ENCODE measurements at regions not wholly inside any gene's neighbourhood (a gene's known extent, or its start where the extent isn't known, plus 50 kb on each side); places are given as distances from the start of the nearest gene placed in this dataset.
A peak's percentile ranks its signal among the peaks of the same experiment; 100 is the strongest.

- in situ Hi-C loops (cut with HindIII; ENCODE audit: extremely low pct_ligation_motif_present, low pct_unique_long_range_greater_than_20kb) = no loop called here
- WGBS (ENCODE audit: low lambda C conversion rate) = 64% methylated on average over 10 of the region's 10 CpGs
- POLR2A ChIA-PET = no interaction called here
Observed at GRCh38 chr16:73154063-73154870, 106.3 kb upstream of the ZFHX3 start.

GRCh38 chr16:73152386-73153125, 104.6 kb upstream of the ZFHX3 start:
- ChIA-PET CTCF (ENCODE audit: low intra/inter-chr PET ratio, low total read pairs) (no interaction called here), POLR2A (no interaction called here)
- intact Hi-C loops (cut with micrococcal nuclease; ENCODE audit: unreplicated experiment) = no loop called here
- H3K4me2 ChIP-seq (ENCODE audit: low read depth, low read length) = peak overlapping the region; percentile 16; the same call in 1 of the 2 replicates
- H3K79me2 ChIP-seq (ENCODE audit: insufficient read depth, low read length) = no peaks in the 10 kb centered on the region
- H2AFZ ChIP-seq (ENCODE audit: low read length) = no peak overlapping the region
- no peaks in the 10 kb centered on the region for H3K36me3 ChIP-seq (replicated peaks in 1 of 2; ENCODE audit: control insufficient read depth in 1 of 2, insufficient read depth in 2 of 2, low read length in 2 of 2)
- FAIRE-seq = no peak
- H3K4me3 ChIP-seq (replicated peaks in 1 of 3; ENCODE audit: insufficient read depth in 1 of 3, low read depth in 2 of 3, low read length in 3 of 3) = no peak overlapping the region
- H3K4me1 ChIP-seq (ENCODE audit: insufficient read depth, low read length) = peaks cover 23% of the 10 kb centered on the region
- peak; percentile 81 for TF ChIP-seq ZNF281 (CRISPR knock-in tag; IDR thresholded peaks at IDR 0.05; ENCODE audit: borderline replicate concordance)
- peak; percentile 57; the same call in 1 of the 2 replicates for TF ChIP-seq TFAP4 (IDR thresholded peaks at IDR 0.05; ENCODE audit: borderline replicate concordance, low read depth)
- TF ChIP-seq ZNF563 (CRISPR knock-in tag; IDR thresholded peaks at IDR 0.05) = no peak
- peak; percentile 75 for TF ChIP-seq CHD2 (IDR thresholded peaks at IDR 0.05; ENCODE audit: low read depth, low read length)
- no peak for TF ChIP-seq POLR2AphosphoS2 (IDR thresholded peaks at IDR 0.05; ENCODE audit: low read depth, low read length)
- in situ Hi-C loops (cut with HindIII; ENCODE audit: extremely low pct_ligation_motif_present, low pct_unique_long_range_greater_than_20kb) = no loop called here
- H3K9me3 ChIP-seq (ENCODE audit: low read length) = no peaks in the 10 kb centered on the region
- peak; percentile 48 for DNase-seq (ENCODE audit: low spot score)
- BruUV-seq (replicated peaks) = no TSS peak
- no peak overlapping the region for H3K27ac ChIP-seq (ENCODE audit: extremely low read length, insufficient read depth, low read length)
- peak; percentile 66 for ATAC-seq
- peaks cover 3% of the 10 kb centered on the region in 2 experiments; a peak in 2 of 5 replicates for H3K27me3 ChIP-seq (ENCODE audit: control insufficient read depth in 1 of 2, insufficient read depth in 2 of 2, low read length in 2 of 2)
- 3% methylated on average over 7 of the region's 7 CpGs for WGBS (ENCODE audit: low lambda C conversion rate)
- no peak overlapping the region for H3K9ac ChIP-seq (ENCODE audit: insufficient read depth, low read depth, low read length)
- H4K20me1 ChIP-seq (ENCODE audit: insufficient read depth, low read length) = no peaks in the 10 kb centered on the region

More at GRCh38 chr16:73154063-73154870, 106.3 kb upstream of the ZFHX3 start:
- H3K36me3 ChIP-seq (replicated peaks in 1 of 2; ENCODE audit: control insufficient read depth in 1 of 2, insufficient read depth in 2 of 2, low read length in 2 of 2) = no peaks in the 10 kb centered on the region
- no peaks in the 10 kb centered on the region for H3K9me3 ChIP-seq (ENCODE audit: low read length)
- ATAC-seq (no peak), DNase-seq (ENCODE audit: low spot score) (no peak), FAIRE-seq (no peak)
- no peak overlapping the region for H3K9ac ChIP-seq (ENCODE audit: insufficient read depth, low read depth, low read length)
- H3K79me2 ChIP-seq (ENCODE audit: insufficient read depth, low read length) = no peaks in the 10 kb centered on the region
- TF ChIP-seq GABPA (IDR thresholded peaks at IDR 0.05; ENCODE audit: low read depth, low read length) (no peak), GABPA (CRISPR knock-in tag; IDR thresholded peaks at IDR 0.05; ENCODE audit: low read depth) (0 out of 2 replicates have a peak, but pooled peaks have one; percentile 17), TAF15 (IDR thresholded peaks at IDR 0.05; ENCODE audit: low read depth, low read length, poor library complexity, severe bottlenecking) (no peak)
- CTCF ChIA-PET (ENCODE audit: low intra/inter-chr PET ratio, low total read pairs) = no interaction called here
- peaks cover 22% of the 10 kb centered on the region for H3K4me1 ChIP-seq (ENCODE audit: insufficient read depth, low read length)
- H3K27me3 ChIP-seq (ENCODE audit: control insufficient read depth in 1 of 2, insufficient read depth in 2 of 2, low read length in 2 of 2) = peaks cover 3% of the 10 kb centered on the region in 2 experiments; a peak in 2 of 5 replicates
- H3K27ac ChIP-seq (ENCODE audit: extremely low read length, insufficient read depth, low read length) = no peak overlapping the region
- no peak overlapping the region for H3K4me2 ChIP-seq (ENCODE audit: low read depth, low read length)
- no peak overlapping the region for H2AFZ ChIP-seq (ENCODE audit: low read length)
- no TSS peak for BruUV-seq (replicated peaks)
- H3K4me3 ChIP-seq (replicated peaks in 1 of 3; ENCODE audit: insufficient read depth in 1 of 3, low read depth in 2 of 3, low read length in 3 of 3) = no peak overlapping the region
- intact Hi-C loops (cut with micrococcal nuclease; ENCODE audit: unreplicated experiment) = no loop called here
- no peaks in the 10 kb centered on the region for H4K20me1 ChIP-seq (ENCODE audit: insufficient read depth, low read length)

Measured in HepG2 (cell line).